Fibroblast of pulmonary artery (primary cell): ENCODE measurements at regions not wholly inside any gene's neighbourhood (a gene's known extent, or its start where the extent isn't known, plus 50 kb on each side); places are given as distances from the start of the nearest gene placed in this dataset.

Experiments used
- DNase-seq: peaks from one replicate; pipeline ENCODE4 v3.0.0-alpha.2; 2010; ENCODE audit warnings: low read depth
- H3K4me3 ChIP-seq: replicated peaks from 2 replicates; pipeline ENCODE4 v1.5.1; 2011; ENCODE audit warnings: low read depth, mild to moderate bottlenecking, control low read depth, low read length, moderate library complexity
- CTCF ChIP-seq: IDR thresholded peaks from 2 replicates; pipeline ENCODE4 v1.5.1; 2011; ENCODE audit warnings: mild to moderate bottlenecking, control low read depth, low read length, inconsistent platforms; ENCODE audit errors: missing control alignments

- TF ChIP-seq CTCF: no peak
- DNase-seq: peak; percentile 62
- no peak overlapping the region for H3K4me3 ChIP-seq
Measured at GRCh38 chr6:141451511-141452353, 681.0 kb upstream of the GJE1 start.

- no peak overlapping the region for H3K4me3 ChIP-seq
- no peak for TF ChIP-seq CTCF
- DNase-seq: no peak
Measured at GRCh38 chr6:141451181-141451510, 681.6 kb upstream of the GJE1 start.

DNA sequence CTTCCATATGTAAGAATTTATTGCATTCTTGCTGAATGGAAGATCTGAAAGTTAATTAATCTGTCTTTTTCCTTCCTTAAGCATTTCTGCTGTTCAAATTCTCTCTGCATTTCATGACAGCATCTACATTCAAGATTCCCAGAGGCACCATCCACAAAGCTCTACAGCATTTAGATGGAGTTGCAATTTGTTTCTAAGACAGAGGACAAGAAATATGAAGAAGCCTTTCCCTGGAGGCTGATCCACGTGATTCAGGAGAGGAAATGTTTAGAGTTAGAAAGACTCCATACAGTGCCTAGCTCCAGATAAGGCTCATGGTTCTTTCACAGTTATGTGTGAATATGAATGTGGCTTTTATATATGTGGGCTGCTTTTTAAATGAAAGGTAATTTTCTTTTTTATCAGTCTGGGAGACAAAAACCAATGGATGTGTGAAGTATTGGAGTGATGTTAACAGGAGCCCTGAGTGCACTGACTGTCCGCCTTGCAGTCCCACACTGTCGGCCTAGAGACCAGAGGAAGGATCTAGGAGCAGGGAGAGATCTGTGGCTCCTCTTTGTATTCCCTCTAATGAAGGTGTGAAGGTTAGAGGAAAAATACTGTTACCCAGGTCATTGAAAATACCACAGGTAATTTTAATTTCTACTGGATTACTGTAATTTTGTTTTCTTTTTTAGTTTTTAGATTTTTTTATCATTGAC, 686.6 kb upstream of the GJE1 start:
- no peak for TF ChIP-seq CTCF

GRCh38 chr6:141443668-141444289, 688.9 kb upstream of the GJE1 start:
- H3K4me3 ChIP-seq: no peak overlapping the region
- DNase-seq: peak; percentile 17
- TF ChIP-seq CTCF: no peak

More for the DNA sequence above, 686.6 kb upstream of the GJE1 start:
- H3K4me3 ChIP-seq: no peak overlapping the region
- no peak for DNase-seq

- H3K4me3 ChIP-seq: no peak overlapping the region
- no peak for TF ChIP-seq CTCF
- DNase-seq: no peak
Measured at GRCh38 chr6:141443032-141443431, 689.7 kb upstream of the GJE1 start.

DNA sequence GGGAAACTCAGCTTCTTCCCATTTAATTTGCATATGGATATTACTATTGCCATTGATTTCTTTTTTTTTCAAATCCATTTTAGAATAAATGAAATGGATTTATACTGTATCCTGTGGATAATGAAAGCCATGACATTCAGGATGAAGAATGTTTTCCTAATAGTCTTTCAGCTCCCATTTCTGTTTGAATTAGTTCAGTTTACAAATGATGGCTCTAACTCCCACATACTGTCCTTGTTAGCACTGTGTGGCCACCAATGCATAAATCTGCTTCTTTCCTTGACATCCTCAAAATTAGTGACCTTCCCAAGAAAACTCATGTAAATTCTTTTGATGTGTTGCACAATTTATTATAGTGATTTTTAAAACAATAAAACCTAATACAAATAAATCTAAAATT, 693.2 kb upstream of the GJE1 start:
- no peak for TF ChIP-seq CTCF
- H3K4me3 ChIP-seq: no peak overlapping the region
- no peak for DNase-seq
